ENCODE measurements at regions not wholly inside any gene's neighbourhood (a gene's known extent, or its start where the extent isn't known, plus 50 kb on each side); places are given as distances from the start of the nearest gene placed in this dataset.

DNA sequence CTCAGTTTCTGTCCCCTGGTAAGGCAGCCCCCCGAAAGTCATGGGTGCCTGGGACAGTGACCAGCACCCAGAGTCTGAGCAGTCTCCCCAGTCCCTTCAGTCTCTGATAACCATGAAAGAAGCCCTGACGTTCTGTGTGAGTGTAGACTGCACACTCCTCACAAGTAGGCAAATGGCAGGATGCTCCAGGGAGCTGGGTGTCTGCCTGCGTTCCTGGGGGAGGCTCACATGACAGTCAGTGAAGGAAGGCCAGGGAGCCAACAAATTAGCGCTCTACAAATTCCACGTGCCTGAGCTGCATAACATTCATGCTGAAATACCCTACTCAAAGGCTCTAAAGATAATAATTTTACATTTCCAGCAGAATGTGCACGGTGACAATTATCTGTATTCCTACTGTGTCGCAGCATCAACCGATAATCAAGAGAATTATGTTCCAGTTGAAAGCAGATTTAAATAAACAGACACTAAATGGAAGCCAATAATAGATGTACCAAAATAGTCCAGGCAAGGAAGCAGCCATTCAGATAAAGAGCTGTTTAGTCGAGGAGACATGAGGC lies 56.3 kb downstream of the ASCL1 start:
- TF ChIP-seq POLR2A (IDR thresholded peaks at IDR 0.05) = no peak
- TF ChIP-seq, protein P1, sequence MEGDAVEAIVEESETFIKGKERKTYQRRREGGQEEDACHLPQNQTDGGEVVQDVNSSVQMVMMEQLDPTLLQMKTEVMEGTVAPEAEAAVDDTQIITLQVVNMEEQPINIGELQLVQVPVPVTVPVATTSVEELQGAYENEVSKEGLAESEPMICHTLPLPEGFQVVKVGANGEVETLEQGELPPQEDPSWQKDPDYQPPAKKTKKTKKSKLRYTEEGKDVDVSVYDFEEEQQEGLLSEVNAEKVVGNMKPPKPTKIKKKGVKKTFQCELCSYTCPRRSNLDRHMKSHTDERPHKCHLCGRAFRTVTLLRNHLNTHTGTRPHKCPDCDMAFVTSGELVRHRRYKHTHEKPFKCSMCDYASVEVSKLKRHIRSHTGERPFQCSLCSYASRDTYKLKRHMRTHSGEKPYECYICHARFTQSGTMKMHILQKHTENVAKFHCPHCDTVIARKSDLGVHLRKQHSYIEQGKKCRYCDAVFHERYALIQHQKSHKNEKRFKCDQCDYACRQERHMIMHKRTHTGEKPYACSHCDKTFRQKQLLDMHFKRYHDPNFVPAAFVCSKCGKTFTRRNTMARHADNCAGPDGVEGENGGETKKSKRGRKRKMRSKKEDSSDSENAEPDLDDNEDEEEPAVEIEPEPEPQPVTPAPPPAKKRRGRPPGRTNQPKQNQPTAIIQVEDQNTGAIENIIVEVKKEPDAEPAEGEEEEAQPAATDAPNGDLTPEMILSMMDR (IDR thresholded peaks at IDR 0.05) = no peak
